HCT116 (cell line): ENCODE measurements at regions not wholly inside any gene's neighbourhood (a gene's known extent, or its start where the extent isn't known, plus 50 kb on each side); places are given as distances from the start of the nearest gene placed in this dataset.

Source experiments
- CTCF ChIP-seq, 3 experiments: fragments of 200-600 bp in 1 of 3; sonication (generic) in 1 of 3; IDR thresholded peaks in 2 of 3; conservative IDR thresholded peaks in 1 of 3; 2 replicates each; pipeline ENCODE4 v1.5.1; 2012 to 2017; ENCODE audit warnings: low read depth in 2 of 3, low read length in 2 of 3, antibody characterized with exemption in 1 of 3, borderline replicate concordance in 1 of 3, control low read depth in 1 of 3, mild to moderate bottlenecking in 1 of 3, mixed read lengths in 1 of 3, mixed run types in 1 of 3, moderate library complexity in 1 of 3; ENCODE audit not compliant: insufficient read depth in 1 of 3
- EZH2phosphoT487 ChIP-seq: fragments of 200-600 bp; IDR thresholded peaks from 2 replicates; pipeline ENCODE4 v1.6.1; 2018; ENCODE audit warnings: antibody characterized with exemption, borderline replicate concordance
- POLR2A ChIP-seq: IDR thresholded peaks from 2 replicates; pipeline ENCODE4 v1.7.0; 2011; ENCODE audit warnings: borderline replicate concordance; ENCODE audit not compliant: insufficient read depth, insufficient read length; ENCODE audit errors: extremely low read depth
- POLR2AphosphoS5 ChIP-seq: IDR thresholded peaks from 2 replicates; pipeline ENCODE4 v1.6.1; 2011; ENCODE audit warnings: mild to moderate bottlenecking, low read depth, low read length, moderate library complexity
- RAD21 ChIP-seq: IDR thresholded peaks from 2 replicates; pipeline ENCODE4 v1.6.1; 2012; ENCODE audit warnings: low read depth, mild to moderate bottlenecking
- REST ChIP-seq: IDR thresholded peaks from 2 replicates; pipeline ENCODE4 v1.6.1; 2012; ENCODE audit warnings: low read depth

- no peak for TF ChIP-seq CTCF (IDR thresholded peaks at IDR 0.05 in 2 of 3, conservative IDR thresholded peaks at IDR 0.05 in 1 of 3; ENCODE audit: borderline replicate concordance in 1 of 3, insufficient read depth in 1 of 3, low read depth in 2 of 3, low read length in 2 of 3)
- no peak for TF ChIP-seq POLR2A
- TF ChIP-seq EZH2phosphoT487, result no peak
- no peak for TF ChIP-seq REST
- no peak for TF ChIP-seq POLR2AphosphoS5
- no peak for TF ChIP-seq RAD21
Measured at GRCh38 chr10:84683980-84684740, 355.8 kb downstream of the CCSER2 start.
